NOMO-1 (cell line): ENCODE measurements at regions not wholly inside any gene's neighbourhood (a gene's known extent, or its start where the extent isn't known, plus 50 kb on each side); places are given as distances from the start of the nearest gene placed in this dataset.

Experiments
- DNase-seq, 2 experiments: peaks; one replicate each; lab custom pipeline; 2025; ENCODE audit not compliant: unreplicated experiment in 2 of 2; lab: John Stamatoyannopoulos, UW

DNA sequence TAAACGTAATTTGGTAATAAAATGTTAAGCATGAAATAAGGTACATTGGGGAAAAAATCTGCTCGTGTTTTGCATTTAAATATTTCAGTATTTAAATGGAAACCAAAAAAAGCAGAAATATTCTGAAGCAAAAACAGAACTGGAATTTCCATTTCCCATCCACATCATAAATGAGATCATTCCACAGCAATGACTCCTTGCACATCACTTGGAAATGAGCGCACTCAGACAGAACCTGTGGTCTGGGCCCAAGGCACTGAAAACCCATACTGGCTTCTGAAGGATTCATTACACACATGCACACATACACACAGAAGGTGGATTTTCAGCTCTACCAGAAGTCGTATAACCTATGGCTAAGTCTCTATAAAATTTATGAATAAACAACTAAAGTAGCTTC lies 174.8 kb downstream of the IBTK start:
- no peak for DNase-seq

DNA sequence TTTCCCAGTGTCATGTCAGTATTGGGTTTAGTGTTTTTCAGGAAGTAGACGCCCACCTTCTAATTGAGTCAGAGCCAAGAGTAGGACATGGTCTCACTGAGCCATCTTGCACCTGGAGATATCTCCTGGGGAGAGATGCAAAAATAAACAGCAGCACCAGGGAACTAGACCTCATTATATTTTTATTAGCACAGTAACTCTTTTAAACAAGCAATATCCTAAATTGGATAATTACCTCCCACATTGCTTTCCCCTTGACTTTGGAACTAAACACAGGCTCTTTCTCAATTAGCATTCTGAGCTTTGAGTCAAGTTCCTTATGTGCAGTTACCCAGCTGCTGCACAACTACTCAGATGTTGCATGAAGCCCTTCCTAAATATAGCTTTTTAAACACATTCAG lies 175.4 kb downstream of the IBTK start:
- no peak for DNase-seq

- no peak for DNase-seq
Observed at GRCh38 chr6:82068721-82069120, 178.8 kb downstream of the IBTK start.

DNA sequence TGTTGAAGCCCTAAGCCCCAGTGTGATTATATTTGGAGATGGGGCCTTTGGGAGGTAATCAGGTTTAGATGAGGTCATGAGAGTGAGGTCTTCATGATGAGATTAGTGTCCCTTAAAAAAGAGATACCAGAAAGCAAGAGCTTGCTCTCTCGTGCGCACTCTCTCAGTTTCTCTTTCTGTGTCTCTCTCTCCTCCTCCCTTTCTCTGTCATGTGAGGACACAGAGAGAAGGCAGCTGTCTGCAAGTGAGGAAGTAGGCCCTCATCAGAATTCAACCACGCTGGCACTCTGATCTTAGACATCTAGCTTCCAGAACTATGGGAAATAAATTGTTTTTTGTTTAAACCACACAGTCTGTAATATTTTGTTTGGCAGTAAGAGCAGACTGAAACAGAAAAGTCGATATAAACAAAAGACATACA lies 180.5 kb downstream of the IBTK start:
- peak in 1 of 2 experiments; percentile 63 for DNase-seq

GRCh38 chr6:82066196-82066595 lies 181.3 kb downstream of the IBTK start:
- DNase-seq = no peak

GRCh38 chr6:82063574-82063973 lies 184.0 kb downstream of the IBTK start:
- DNase-seq = no peak

GRCh38 chr6:82062219-82062618 lies 185.3 kb downstream of the IBTK start:
- no peak for DNase-seq

DNA sequence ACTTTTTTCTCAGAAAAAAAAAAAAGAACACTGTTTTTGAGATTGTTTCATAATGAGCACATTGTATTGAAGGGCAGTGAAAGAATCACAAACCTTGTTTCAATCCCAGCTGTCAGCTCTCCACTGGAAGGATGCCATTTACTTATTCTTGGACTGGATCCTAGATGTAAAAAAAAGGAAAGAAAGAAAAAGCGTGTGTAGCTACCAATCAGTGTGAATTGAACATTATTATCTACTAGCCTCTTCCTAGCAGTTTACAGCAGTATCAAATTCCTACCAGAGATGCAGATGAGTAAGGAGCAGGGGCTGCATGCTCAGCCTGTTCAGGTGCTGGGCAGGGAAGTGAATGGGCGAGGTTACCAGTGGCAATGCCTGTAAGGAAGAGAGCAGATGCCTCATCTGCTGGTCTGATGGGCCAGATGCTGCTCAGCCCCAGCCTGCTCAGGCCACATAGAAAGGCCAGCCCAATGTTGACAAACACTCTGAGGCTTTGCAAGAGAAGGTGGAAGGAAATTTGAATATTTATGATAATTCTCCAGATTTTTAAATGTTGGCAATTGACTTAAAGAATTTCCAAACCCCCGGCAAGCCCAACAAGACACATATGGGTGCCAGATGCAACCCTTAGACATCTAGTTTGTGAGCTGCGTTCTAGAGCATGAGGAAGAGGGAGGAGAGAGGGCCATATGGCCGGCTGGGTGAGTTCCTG lies 189.5 kb downstream of the IBTK start:
- no peak for DNase-seq

- DNase-seq = no peak
Observed at GRCh38 chr6:82056567-82056966, 191.0 kb downstream of the IBTK start.

DNA sequence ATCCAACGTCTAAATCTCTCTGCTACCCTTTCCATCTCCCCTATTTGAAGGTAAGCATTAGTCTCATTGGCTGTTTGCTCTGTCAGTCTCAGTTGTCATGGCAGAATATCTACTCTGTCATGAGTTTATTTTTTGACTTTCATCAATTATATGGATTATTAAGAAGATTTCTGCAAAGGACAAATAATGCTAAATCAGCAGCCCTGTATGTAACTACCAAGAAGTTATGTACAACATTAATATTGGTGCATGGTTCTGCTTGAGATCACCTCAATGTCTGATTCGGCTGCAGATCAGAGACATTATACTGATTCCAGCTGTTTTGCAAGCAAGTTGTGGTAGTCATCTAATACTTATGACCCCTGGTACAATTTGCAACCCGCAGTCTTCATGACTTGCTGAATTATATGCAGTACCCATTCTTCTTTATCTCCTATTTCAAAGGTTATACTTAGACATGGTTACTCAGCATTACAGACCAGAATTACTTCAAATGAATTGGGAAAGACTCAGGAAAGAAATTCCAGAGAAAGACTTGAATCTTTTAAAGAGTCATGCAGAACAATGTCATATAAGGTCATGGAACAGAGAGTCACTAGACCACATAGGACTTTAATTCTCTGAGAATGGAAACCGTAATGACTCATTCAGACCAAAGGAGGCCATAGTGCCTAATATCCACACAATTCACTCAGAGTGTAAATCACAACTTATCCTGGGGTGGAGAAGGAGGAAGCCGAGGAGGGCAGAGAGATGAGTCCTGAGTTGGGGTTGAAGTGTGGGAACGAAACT lies 201.4 kb downstream of the IBTK start:
- DNase-seq = no peak

GRCh38 chr6:82040405-82041221 lies 206.9 kb downstream of the IBTK start:
- DNase-seq = peak; percentile 22 to 27

- no peak for DNase-seq
Observed at GRCh38 chr6:82038631-82039030, 208.9 kb downstream of the IBTK start.

DNA sequence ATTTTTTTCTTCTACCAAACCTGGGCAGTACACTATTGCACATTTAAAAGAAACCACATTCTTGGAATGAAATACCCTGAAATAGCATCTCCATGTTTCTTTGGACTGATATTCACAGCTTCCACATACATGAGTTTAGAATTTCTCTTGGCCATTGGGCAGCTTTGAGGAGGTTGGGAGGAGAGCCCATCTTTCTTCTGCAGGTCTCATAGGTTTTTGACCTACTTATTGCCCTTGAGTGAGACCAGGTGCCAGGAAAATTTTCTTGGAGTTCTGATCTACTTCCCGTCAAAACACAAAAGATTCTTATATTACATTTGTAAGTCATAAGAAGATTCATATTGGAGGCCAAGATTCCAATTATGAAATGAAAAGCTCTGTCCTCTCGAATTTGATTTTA lies 212.0 kb downstream of the IBTK start:
- DNase-seq = no peak

DNA sequence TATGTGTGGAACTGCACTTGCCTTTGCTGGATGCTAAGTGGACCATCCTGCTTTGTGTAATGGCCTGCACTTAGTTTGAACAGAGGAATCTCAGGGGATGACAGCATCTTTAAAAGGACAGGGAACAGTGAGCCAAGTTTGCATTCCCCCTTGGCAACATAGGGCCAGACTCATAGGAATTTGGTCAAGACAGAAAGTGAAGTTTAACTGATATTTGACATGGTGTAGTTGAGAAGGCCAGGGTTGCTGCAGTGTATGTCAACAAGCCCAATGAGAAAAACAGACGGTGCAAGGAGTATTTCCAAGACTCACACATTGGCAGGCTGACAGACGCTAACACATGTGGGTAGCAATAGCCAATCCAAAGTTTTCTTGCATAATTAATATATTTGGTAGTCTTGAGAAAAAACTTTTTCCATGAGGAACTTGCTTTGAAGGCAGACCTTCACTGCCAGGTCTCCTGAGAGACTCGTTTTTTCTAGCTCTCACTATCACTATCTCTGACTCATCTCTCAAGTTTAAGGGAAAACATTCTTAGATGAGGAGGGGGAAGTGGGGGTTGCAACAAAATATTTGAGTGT lies 213.8 kb downstream of the IBTK start:
- no peak for DNase-seq

DNA sequence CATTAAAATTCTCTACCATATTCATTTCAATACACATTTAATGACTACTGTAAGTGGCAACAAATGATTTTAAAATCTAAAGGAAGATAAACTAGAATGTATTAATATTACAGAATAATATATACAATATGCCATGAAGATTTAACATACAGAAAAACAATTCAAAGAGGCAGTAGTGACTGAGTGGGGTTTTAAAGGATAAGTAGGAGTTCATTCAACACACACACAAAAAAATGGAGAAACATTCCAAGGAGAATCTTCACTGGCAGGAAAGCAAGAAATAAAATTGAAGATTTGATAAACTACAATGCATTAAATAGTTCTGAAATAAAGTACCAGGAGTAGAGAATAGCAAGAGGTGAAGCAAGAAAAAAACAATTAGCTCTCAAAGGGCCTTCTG lies 215.1 kb downstream of the IBTK start:
- no peak for DNase-seq

- DNase-seq = peak in 1 of 2 experiments; percentile 6
Observed at GRCh38 chr6:82030761-82031503, 216.6 kb downstream of the IBTK start.

- no peak for DNase-seq
Observed at GRCh38 chr6:82030301-82030700, 217.2 kb downstream of the IBTK start.

DNA sequence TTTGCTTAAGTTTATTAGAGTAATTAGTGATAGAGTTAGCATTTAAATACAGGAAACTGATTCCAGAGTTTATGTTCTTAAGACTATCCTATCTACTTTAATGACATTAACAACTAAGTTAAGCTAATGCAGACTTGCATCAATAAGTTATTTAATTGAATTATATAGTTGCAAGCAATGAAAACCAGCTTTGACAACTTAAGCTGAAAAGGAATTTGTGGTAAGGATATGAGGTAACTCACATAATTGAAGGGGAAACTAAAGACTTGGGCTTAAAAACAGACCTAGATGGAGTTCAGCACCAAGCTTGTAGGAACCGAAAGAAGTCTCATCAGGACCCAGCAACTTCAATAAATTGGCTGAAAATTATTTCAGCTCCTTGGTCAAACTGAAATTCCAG lies 222.3 kb downstream of the IBTK start:
- peak; percentile 61 to 78 for DNase-seq

- DNase-seq = no peak
Observed at GRCh38 chr6:82022614-82023129, 224.9 kb downstream of the IBTK start.

- DNase-seq = no peak
Observed at GRCh38 chr6:82017773-82018172, 229.8 kb downstream of the IBTK start.
